ENCODE measurements at regions not wholly inside any gene's neighbourhood (a gene's known extent, or its start where the extent isn't known, plus 50 kb on each side); places are given as distances from the start of the nearest gene placed in this dataset.
"Not testable (repeated sequence)": the region's sequence is repeated elsewhere in the genome, so short reads cannot be mapped to it uniquely, and the experiment has no call there.

GRCh38 chr11:134944986-134945385 lies 532.9 kb upstream of the B3GAT1 start:
- DNase-seq (ENCODE audit: low read depth in 2 of 2): no peak

GRCh38 chr11:134944131-134944530 lies 532.1 kb upstream of the B3GAT1 start:
- no peak for DNase-seq (ENCODE audit: low read depth in 2 of 2)

DNA sequence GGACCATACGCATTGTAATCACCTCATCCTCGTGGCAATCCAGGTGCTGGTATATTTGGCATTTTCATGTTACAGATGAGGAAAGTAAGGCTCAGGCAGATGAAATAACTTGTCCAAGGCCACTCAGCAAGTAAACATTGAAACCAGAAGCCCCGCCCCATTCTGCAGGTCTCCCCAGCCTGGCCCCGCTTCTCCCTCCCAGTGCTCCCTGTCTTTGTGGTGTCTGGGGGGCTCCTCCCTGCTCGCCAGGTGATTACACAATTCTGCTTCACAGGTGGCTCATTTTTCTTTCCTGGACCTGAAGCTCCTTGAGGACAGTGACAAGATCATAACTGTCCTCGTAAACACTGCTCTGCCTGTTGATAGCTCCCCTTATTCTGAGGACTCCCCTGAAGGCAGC lies 531.5 kb upstream of the B3GAT1 start:
- DNase-seq (ENCODE audit: low read depth in 2 of 2): no peak

- no peak for DNase-seq (ENCODE audit: low read depth in 2 of 2)
Observed at GRCh38 chr11:134942681-134943080, 530.6 kb upstream of the B3GAT1 start.

- DNase-seq (ENCODE audit: low read depth in 2 of 2): not testable (repeated sequence)
Observed at GRCh38 chr11:134941936-134942600, 530.0 kb upstream of the B3GAT1 start.

DNA sequence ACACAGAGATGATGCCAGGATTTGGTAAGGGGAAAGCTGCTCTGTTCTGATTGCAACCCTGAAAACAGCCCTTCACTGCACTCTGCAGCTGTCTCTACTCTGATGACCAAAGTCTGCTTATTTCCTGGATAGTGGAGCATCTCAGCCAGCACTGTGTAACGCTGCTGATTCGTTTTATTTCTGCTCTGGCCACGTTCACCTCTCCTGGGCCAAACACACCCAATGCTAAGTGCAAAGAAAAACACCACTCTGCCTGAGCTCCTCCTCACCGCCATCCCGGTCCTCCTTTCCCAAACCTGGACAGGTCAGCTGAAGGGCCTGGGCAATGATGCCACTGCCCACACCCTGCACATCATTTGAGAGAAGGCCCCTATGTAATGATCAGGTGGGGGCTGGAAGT lies 529.3 kb upstream of the B3GAT1 start:
- DNase-seq (ENCODE audit: low read depth in 2 of 2): no peak

DNA sequence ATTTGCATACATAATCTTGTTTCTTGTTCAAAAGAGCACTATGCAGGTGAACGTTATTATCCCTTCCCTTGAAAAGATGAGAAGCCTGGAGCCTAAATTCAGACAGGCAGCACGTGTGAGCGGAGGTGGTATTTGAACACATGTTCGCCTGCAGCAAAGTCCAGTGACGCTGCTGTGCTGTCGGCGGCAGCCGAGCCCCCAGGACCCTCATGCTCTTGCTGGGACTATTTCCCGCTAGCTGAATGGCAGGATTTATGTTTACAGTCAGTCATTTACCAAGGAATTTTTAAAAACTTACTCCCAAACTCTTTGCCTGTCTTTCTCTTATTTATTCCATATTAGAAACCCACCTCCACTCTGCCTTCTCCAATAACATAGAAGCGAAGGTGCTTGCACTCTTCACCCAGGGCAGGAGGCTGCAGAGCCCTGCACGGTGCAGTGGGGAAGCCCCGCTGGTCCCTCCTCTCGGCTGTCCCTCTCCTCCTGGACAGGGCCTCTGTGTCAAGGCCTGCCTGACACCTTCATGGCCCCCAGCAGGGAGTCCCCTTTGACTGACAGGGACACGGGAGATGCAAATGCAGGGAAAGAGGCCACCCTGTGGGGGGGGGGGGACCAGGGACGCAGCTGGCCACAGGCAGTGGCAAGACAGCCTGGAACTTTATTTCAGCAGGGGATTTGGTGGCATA lies 528.5 kb upstream of the B3GAT1 start:
- DNase-seq (ENCODE audit: low read depth in 2 of 2): no peak

GRCh38 chr11:134939905-134940304 lies 527.9 kb upstream of the B3GAT1 start:
- DNase-seq (ENCODE audit: low read depth in 2 of 2): no peak

- DNase-seq (ENCODE audit: low read depth in 2 of 2): no peak
Observed at GRCh38 chr11:134939031-134939430, 527.0 kb upstream of the B3GAT1 start.

GRCh38 chr11:134938212-134938611 lies 526.2 kb upstream of the B3GAT1 start:
- no peak for DNase-seq (ENCODE audit: low read depth in 2 of 2)

- not testable (repeated sequence) for DNase-seq (ENCODE audit: low read depth in 2 of 2)
Observed at GRCh38 chr11:134937193-134937592, 525.2 kb upstream of the B3GAT1 start.

GRCh38 chr11:134932761-134933160 lies 520.7 kb upstream of the B3GAT1 start:
- DNase-seq (ENCODE audit: low read depth in 2 of 2): no peak

DNA sequence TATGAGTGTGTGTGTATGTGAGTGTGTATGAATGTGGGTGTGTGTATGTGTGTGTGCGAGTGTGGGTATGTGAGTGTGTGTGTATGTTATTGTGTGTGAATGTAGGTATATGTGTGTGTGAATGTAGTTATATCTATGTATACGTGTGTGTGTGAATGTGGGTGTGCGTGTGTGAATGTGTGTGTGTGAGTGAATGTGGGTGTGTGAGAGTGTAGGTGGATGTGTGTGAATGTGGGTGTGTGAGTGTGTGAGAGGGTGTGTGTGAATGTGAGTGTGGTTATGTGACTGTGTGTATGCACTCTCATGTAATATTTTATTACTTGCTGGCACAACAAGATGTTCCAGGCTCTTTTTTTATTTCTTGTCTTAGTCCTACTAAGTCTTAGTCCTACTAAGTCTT lies 513.4 kb upstream of the B3GAT1 start:
- no peak for DNase-seq (ENCODE audit: low read depth in 2 of 2)

GRCh38 chr11:134923441-134923840 lies 511.4 kb upstream of the B3GAT1 start:
- no peak for DNase-seq (ENCODE audit: low read depth in 2 of 2)

DNA sequence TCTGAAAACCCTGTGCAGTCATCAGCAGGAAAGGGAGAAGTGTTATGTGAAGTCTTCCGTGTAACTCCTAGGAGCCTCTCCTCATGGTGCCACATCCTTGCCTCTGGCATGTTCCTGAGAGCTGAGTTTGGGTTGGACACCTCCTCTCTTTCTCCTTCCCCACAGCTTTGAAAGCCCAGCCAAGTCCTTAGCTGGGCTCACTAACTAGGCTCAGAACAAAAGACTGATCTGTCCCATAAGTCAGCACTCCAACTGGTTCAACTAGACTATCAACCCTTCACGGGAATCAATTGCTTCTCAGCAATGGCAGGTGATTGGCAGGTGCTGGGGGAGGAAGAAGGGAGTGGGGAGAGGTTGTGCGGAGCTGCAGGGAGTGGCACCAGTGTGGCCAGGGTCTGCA lies 509.9 kb upstream of the B3GAT1 start:
- no peak for DNase-seq (ENCODE audit: low read depth in 2 of 2)

DNA sequence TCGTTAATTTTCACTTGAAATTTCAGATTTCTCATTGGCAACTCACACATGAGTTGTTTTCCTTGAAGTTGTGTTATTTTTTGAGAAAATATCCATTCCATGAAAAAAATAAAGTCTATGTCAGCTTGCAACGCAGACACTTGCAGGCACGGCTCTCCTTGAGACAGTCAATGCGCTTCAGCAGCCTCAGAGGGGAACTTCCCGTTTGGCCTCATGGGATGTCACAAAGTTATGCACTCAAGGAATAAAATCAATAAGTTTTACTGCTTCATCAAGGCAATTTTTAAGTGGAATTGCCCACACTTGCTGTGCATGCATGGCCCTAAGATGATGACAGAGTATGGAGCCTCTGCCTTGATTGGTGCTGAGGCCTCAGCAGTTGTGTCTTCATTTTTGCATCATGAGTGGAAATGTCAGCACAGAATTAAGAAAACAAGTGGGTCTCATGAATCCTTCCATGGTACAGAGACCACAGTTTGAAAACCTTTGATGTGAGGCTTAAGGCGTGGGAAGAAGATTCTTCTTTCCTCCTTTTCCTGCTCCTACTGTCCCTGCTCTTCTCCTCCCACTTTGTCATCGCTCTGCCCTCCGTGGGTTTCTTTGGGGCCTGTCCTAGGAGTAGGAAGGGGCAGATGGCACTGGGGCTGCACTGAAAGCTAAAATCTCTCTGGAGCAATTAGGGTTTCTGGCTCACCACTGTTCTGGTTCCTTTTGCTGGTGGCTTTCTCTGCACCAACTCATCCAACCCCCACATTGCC lies 509.0 kb upstream of the B3GAT1 start:
- no peak for DNase-seq (ENCODE audit: low read depth in 2 of 2)

GRCh38 chr11:134916421-134917213 lies 504.6 kb upstream of the B3GAT1 start:
- no peak for DNase-seq (ENCODE audit: low read depth in 2 of 2)

DNA sequence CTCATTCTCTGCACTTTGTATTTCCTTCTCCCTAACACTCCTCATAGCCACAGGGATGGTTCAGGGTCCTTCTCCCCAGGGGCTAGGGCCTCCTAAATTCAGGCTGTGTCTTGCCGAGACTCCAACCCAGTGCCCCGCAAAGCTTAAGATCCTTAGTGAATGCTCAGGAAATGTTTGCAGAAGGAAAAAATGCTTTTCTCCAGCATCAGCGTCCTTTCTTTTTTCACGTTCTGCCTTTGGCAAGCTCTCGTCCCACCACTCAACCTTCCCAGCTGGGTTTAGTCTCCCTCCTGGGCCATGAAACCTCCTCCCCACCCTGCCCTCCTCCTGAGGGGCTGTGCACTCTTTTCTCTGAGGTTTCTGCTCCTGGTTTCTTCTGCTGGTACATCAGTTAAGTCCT lies 503.8 kb upstream of the B3GAT1 start:
- no peak for DNase-seq (ENCODE audit: low read depth in 2 of 2)

- no peak for DNase-seq (ENCODE audit: low read depth in 2 of 2)
Observed at GRCh38 chr11:134915212-134915611, 503.2 kb upstream of the B3GAT1 start.

DNA sequence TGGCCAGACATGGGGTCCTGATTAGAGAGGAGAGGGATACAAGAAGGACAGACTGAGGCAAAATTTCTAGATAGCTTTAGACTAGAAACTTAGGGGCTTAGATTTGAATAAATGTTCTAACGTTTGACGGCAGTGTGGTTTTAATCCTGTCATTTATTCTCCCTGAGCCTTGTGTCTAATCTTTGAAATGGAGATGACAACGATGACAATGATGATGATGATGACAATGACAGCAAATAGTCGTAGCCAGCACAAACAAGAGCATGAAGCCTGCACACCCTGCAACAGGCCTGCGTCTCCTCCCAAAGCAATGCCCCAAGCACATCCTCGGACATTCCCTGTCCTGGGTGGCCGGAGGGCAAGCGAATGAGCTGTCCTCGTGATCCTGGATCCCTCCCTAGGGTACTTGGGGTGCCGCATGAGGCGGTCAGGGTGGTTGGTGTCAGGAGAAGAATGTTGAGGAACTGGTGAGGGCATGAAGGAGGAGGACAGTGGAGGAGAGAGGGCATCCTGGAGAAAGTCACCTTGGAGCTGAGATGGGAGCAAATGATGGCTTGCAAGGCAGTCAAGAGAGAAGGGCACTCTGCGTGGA lies 502.1 kb upstream of the B3GAT1 start:
- DNase-seq (ENCODE audit: low read depth in 2 of 2): no peak

DNA sequence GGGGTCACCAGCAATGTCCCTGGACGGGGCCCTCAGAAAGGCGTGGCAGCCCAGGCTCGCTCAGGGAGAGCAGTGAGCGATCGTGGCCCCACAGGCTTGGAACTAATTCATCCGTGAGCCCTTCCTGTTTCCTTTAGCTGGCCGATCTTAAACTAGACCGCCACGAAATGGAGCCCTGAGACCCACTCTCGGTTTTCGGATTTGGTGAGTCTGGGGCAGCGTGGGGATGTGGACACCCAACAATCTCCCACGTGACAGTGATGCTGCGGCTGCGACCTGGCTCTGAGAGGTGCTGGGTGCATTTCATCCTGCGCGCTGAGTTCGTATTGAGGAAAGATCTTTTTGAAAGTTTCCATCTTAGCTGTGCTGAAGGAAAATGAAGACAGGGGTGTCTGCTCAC lies 501.3 kb upstream of the B3GAT1 start:
- DNase-seq (ENCODE audit: low read depth in 2 of 2): no peak
